Astrocyte of the spinal cord (primary cell): ENCODE measurements at regions not wholly inside any gene's neighbourhood (a gene's known extent, or its start where the extent isn't known, plus 50 kb on each side); places are given as distances from the start of the nearest gene placed in this dataset.
A peak's percentile ranks its signal among the peaks of the same experiment; 100 is the strongest.

Source experiments
- DNase-seq: peaks from one replicate; pipeline ENCODE4 v3.0.0; 2011; ENCODE audit warnings: low read depth, low spot score
- H3K4me3 ChIP-seq: 2 replicates; pipeline ENCODE4 v1.5.1; 2011; ENCODE audit warnings: low read depth, mild to moderate bottlenecking, low read length, moderate library complexity
- in situ Hi-C: cut with HindIII; loops from 2 replicates; pipeline ENCODE4 v1.10.0; 2017; ENCODE audit warnings: low sequenced_read_pairs
- TF ChIP-seq, protein P1 (sequence below): IDR thresholded peaks from 2 replicates; pipeline ENCODE4 v1.5.1; 2012; ENCODE audit warnings: low read depth, mild to moderate bottlenecking, low read length, inconsistent platforms

DNA sequence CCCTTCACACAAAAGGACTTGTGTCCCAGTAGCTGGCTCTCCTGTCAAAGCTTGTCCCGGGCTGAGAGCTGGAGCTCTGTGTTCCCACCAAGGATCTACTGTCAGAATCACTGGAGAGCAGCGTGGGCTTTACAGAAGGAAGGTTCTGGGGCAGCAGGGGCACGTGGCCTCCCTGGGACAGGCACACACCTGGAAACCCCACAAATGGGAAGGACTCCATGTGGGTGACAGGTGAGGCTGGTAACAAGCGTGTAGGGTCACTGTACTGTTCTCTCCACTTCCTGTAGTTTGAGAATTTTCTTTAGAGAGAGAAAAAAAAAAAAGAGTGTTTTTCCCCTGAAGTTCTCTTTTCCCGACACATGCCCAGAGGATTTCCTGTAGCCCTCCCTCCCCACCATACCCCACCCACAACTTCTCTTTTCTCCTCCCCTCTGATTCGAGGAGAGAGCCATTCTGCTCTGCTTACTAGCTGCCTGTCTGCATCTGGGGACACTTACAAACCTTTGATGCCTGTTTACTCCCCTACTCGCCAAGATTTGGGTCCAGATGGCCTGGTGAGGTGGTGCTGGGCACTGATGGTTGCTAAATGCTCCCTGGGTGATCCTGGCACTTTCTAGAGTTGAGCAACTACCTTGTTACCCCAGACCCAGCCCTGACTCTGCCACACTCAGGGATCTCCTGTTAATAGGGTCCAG is 84.1 kb upstream of the SIRPA start:
- TF ChIP-seq, protein P1, sequence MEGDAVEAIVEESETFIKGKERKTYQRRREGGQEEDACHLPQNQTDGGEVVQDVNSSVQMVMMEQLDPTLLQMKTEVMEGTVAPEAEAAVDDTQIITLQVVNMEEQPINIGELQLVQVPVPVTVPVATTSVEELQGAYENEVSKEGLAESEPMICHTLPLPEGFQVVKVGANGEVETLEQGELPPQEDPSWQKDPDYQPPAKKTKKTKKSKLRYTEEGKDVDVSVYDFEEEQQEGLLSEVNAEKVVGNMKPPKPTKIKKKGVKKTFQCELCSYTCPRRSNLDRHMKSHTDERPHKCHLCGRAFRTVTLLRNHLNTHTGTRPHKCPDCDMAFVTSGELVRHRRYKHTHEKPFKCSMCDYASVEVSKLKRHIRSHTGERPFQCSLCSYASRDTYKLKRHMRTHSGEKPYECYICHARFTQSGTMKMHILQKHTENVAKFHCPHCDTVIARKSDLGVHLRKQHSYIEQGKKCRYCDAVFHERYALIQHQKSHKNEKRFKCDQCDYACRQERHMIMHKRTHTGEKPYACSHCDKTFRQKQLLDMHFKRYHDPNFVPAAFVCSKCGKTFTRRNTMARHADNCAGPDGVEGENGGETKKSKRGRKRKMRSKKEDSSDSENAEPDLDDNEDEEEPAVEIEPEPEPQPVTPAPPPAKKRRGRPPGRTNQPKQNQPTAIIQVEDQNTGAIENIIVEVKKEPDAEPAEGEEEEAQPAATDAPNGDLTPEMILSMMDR = no peak
- no peak overlapping the region for H3K4me3 ChIP-seq
- in situ Hi-C loops = no loop called here
- peak; percentile 55 for DNase-seq

- no peak overlapping the region for H3K4me3 ChIP-seq
- no peak for DNase-seq
- TF ChIP-seq, protein P1 = no peak
- in situ Hi-C loops = no loop called here
Observed at GRCh38 chr20:1810572-1810925, 84.7 kb upstream of the SIRPA start.

- TF ChIP-seq, protein P1 = no peak
- in situ Hi-C loops = no loop called here
- DNase-seq = peak; percentile 49
- H3K4me3 ChIP-seq = no peak overlapping the region
Observed at GRCh38 chr20:1809611-1810510, 85.3 kb upstream of the SIRPA start.

DNA sequence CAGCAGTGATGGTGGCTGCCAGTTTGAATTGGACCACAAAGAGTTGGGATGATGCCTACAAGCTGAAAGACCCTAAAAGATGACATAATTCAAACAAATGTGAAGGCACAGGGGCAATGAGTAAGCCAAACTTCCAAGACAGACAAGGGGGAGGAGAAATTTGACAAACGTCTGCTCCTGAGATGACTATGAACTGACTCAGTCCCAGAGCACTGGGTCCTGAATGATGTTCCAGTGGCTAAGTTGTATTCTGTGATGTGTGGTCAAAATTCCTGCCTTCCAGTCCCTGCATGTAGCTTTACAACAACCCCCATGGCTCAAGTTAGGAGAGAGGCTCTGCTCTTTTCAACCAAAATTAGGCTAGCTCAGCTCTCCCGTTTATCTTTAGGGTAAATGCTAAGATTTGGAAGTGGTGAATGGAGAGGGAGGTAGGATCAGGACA is 86.1 kb upstream of the SIRPA start:
- in situ Hi-C loops = no loop called here
- H3K4me3 ChIP-seq = no peak overlapping the region
- TF ChIP-seq, protein P1 = no peak
- peak; percentile 81 for DNase-seq

DNA sequence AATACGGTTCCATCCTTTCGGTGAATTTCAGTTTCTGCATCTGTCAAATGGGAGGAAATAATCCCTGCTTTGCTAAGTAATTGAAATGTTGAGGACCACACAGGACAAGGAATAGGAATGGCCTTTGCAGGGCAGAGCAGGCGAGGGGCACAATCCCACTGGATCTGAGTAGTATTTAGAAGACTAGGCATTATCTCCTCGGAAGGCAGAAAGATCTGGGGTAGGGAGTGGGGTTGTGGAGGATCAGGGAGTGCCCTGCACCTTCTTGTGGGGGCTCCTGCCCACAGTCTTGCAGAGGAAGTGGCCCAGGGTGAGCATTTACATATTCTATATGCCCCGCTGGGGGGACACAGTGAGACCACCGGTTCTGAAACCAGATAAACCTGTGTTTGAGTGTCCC is 87.1 kb upstream of the SIRPA start:
- in situ Hi-C loops = no loop called here
- TF ChIP-seq, protein P1 = no peak
- no peak for DNase-seq
- H3K4me3 ChIP-seq = no peak overlapping the region

- no peak overlapping the region for H3K4me3 ChIP-seq
- TF ChIP-seq, protein P1 = no peak
- no peak for DNase-seq
- in situ Hi-C loops = no loop called here
Observed at GRCh38 chr20:1807394-1807793, 87.8 kb upstream of the SIRPA start.
